IMR-90 (cell line): ENCODE measurements at regions not wholly inside any gene's neighbourhood (a gene's known extent, or its start where the extent isn't known, plus 50 kb on each side); places are given as distances from the start of the nearest gene placed in this dataset.
"Not testable (repeated sequence)": the region's sequence is repeated elsewhere in the genome, so short reads cannot be mapped to it uniquely, and the experiment has no call there.

Experiments used
- CEBPB ChIP-seq: IDR thresholded peaks from 2 replicates; pipeline ENCODE4 v1.6.1; 2012; ENCODE audit warnings: low read depth, low read length, improper control_type of control experiment
- CHD1 ChIP-seq: IDR thresholded peaks from 2 replicates; pipeline ENCODE4 v1.6.1; 2012; ENCODE audit warnings: low read depth, low read length, improper control_type of control experiment
- FOS ChIP-seq: fragments of 150-350 bp; IDR thresholded peaks from 2 replicates; pipeline ENCODE4 v1.6.1; 2016; ENCODE audit warnings: low read depth, low read length
- MAFK ChIP-seq: IDR thresholded peaks from 2 replicates; pipeline ENCODE4 v1.6.1; 2012; ENCODE audit warnings: low read depth, low read length, improper control_type of control experiment
- MAZ ChIP-seq: IDR thresholded peaks from 2 replicates; pipeline ENCODE4 v1.6.1; 2012; ENCODE audit warnings: low read depth, mild to moderate bottlenecking, low read length, improper control_type of control experiment, moderate library complexity, borderline replicate concordance
- MXI1 ChIP-seq: IDR thresholded peaks from 2 replicates; pipeline ENCODE4 v1.6.1; 2012; ENCODE audit warnings: low read depth, mild to moderate bottlenecking, low read length, moderate library complexity, borderline replicate concordance
- POLR2A ChIP-seq: IDR thresholded peaks from 2 replicates; pipeline ENCODE4 v1.6.1; 2012; ENCODE audit warnings: mild to moderate bottlenecking, low read depth, low read length
- RAD21 ChIP-seq: IDR thresholded peaks from 2 replicates; pipeline ENCODE4 v1.6.1; 2012; ENCODE audit warnings: low read length, improper control_type of control experiment
- RCOR1 ChIP-seq: IDR thresholded peaks from 2 replicates; pipeline ENCODE4 v1.6.1; 2012; ENCODE audit warnings: mild to moderate bottlenecking, low read length, improper control_type of control experiment; ENCODE audit not compliant: insufficient replicate concordance
- RFX5 ChIP-seq: IDR thresholded peaks from 2 replicates; pipeline ENCODE4 v1.8.0; 2012; ENCODE audit warnings: low read depth, mild to moderate bottlenecking, low read length, moderate library complexity
- SMC3 ChIP-seq: fragments of 150-350 bp; IDR thresholded peaks from 2 replicates; pipeline ENCODE4 v1.6.1; 2016; ENCODE audit warnings: low read depth, mild to moderate bottlenecking, antibody characterized with exemption, low read length, moderate library complexity
- USF2 ChIP-seq: fragments of 150-350 bp; IDR thresholded peaks from 2 replicates; pipeline ENCODE4 v1.6.1; 2017; ENCODE audit warnings: mild to moderate bottlenecking, antibody characterized with exemption, low read length, low read depth
- TF ChIP-seq, protein P1 (sequence below): conservative IDR thresholded peaks from 2 replicates; pipeline ENCODE4 v1.5.1; 2012; ENCODE audit warnings: mild to moderate bottlenecking, low read depth, low read length, improper control_type of control experiment
- TF ChIP-seq, protein P2 (sequence below): fragments of 150-350 bp; IDR thresholded peaks from 2 replicates; pipeline ENCODE4 v1.6.1; 2016; ENCODE audit warnings: low read depth, mild to moderate bottlenecking, low read length, moderate library complexity, borderline replicate concordance

DNA sequence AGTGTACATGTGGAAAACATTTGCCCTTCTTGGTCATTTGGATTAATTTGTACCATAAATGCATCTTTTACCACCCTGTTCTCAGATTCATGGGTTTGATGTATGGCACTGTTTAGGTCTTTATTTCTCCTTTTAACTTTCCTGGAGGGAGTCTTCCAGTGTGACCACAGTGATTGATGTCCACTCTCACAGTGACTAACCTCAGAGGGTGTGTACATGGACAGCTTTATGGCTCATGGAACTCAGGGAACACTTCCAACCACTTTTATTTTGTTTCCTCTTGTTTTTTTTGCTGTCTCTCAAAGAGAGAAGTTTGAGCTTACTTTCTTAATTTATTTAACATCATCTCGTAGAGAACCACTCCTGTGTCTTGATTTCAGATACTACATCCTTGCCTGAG, 489.8 kb upstream of the CHD1 start:
- TF ChIP-seq RCOR1, RAD21, POLR2A, FOS, USF2, SMC3, MXI1, MAFK, MAZ, RFX5, CHD1, CEBPB: not testable (repeated sequence)
- TF ChIP-seq, protein P1, sequence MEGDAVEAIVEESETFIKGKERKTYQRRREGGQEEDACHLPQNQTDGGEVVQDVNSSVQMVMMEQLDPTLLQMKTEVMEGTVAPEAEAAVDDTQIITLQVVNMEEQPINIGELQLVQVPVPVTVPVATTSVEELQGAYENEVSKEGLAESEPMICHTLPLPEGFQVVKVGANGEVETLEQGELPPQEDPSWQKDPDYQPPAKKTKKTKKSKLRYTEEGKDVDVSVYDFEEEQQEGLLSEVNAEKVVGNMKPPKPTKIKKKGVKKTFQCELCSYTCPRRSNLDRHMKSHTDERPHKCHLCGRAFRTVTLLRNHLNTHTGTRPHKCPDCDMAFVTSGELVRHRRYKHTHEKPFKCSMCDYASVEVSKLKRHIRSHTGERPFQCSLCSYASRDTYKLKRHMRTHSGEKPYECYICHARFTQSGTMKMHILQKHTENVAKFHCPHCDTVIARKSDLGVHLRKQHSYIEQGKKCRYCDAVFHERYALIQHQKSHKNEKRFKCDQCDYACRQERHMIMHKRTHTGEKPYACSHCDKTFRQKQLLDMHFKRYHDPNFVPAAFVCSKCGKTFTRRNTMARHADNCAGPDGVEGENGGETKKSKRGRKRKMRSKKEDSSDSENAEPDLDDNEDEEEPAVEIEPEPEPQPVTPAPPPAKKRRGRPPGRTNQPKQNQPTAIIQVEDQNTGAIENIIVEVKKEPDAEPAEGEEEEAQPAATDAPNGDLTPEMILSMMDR, result not testable (repeated sequence)
- TF ChIP-seq, protein P2, sequence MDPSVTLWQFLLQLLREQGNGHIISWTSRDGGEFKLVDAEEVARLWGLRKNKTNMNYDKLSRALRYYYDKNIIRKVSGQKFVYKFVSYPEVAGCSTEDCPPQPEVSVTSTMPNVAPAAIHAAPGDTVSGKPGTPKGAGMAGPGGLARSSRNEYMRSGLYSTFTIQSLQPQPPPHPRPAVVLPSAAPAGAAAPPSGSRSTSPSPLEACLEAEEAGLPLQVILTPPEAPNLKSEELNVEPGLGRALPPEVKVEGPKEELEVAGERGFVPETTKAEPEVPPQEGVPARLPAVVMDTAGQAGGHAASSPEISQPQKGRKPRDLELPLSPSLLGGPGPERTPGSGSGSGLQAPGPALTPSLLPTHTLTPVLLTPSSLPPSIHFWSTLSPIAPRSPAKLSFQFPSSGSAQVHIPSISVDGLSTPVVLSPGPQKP, result not testable (repeated sequence)
